ENCODE measurements at regions not wholly inside any gene's neighbourhood (a gene's known extent, or its start where the extent isn't known, plus 50 kb on each side); places are given as distances from the start of the nearest gene placed in this dataset.

DNA sequence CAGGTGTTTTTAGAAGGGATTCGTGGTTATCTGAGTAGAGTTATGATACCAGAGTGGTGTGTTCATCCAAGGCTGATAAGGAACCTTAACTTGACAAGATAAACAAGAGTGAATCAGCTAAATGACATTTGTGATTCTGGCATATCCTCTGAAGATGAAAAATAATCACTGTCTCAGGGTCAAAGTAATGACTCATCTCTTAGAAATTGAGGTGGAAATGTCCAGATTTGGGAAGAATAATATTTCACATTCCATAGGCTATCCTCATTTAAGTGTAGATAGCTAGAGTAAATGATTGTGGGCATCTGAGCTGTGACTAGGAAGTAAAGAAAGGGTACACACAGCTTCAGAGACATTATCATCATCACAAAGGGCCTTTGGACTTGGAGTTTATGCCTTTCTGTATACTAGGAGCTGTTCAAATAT, 255.7 kb downstream of the GJA1 start:
- TF ChIP-seq, protein P1, sequence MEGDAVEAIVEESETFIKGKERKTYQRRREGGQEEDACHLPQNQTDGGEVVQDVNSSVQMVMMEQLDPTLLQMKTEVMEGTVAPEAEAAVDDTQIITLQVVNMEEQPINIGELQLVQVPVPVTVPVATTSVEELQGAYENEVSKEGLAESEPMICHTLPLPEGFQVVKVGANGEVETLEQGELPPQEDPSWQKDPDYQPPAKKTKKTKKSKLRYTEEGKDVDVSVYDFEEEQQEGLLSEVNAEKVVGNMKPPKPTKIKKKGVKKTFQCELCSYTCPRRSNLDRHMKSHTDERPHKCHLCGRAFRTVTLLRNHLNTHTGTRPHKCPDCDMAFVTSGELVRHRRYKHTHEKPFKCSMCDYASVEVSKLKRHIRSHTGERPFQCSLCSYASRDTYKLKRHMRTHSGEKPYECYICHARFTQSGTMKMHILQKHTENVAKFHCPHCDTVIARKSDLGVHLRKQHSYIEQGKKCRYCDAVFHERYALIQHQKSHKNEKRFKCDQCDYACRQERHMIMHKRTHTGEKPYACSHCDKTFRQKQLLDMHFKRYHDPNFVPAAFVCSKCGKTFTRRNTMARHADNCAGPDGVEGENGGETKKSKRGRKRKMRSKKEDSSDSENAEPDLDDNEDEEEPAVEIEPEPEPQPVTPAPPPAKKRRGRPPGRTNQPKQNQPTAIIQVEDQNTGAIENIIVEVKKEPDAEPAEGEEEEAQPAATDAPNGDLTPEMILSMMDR (conservative IDR thresholded peaks at IDR 0.05 in 1 of 2, IDR thresholded peaks at IDR 0.05 in 1 of 2; ENCODE audit: extremely low read depth in 1 of 2, insufficient read depth in 1 of 2, low read depth in 1 of 2, low read length in 2 of 2) = no peak
- TF ChIP-seq EZH2 (IDR thresholded peaks at IDR 0.05; ENCODE audit: borderline replicate concordance, low read length) = no peak
